ENCODE measurements at regions not wholly inside any gene's neighbourhood (a gene's known extent, or its start where the extent isn't known, plus 50 kb on each side); places are given as distances from the start of the nearest gene placed in this dataset.
A peak's percentile ranks its signal among the peaks of the same experiment; 100 is the strongest.
"Not testable (repeated sequence)": the region's sequence is repeated elsewhere in the genome, so short reads cannot be mapped to it uniquely, and the experiment has no call there.

- no peak for DNase-seq
These were observed 192.5 kb downstream of the TECRL start for GRCh38 chr4:64216741-64217140.

DNA sequence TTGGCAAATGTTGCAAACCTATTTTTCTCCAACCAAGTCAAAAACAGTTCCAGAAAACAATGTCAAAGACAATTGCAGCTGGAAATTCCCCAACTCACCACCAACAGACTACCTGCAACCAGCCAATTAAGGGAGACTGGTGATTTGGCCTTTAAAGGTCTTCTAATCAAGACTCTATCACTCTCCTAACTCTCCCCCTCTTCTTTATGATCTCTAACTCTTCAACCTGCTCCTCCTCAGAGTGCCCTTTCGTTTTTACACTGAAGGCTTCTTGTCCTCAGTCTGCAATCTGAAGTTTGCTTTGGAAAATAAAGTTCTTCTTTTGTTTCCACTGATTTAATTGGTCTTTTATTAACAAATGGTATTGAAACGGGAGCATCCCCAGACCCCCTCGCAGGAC, 203.9 kb downstream of the TECRL start:
- no peak for DNase-seq

DNA sequence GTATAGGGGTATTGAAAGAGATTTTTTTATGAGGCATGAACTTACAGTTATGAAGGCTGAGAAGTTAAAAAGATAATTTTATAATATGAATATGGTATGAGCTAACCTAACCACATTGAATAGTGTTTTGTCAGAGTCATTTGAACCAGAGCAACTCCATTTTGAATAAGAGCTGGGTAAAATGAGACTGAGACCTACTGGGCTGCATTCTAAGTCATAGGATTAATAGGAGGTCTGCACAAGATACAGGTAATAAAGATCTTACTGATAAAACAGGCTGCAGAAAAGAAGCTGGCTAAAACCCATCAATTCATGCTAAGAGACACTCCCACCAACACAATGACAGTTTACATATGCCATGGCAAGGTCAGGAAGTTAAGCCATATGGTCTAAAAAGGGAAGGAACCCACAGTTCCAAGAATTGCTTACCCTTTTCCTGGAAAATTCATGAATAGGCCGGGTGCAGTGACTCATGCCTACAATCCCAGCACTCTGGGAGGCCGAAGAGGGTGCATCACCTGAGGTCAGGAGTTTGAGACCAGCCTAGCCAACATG, 209.2 kb downstream of the TECRL start:
- no peak for DNase-seq

DNA sequence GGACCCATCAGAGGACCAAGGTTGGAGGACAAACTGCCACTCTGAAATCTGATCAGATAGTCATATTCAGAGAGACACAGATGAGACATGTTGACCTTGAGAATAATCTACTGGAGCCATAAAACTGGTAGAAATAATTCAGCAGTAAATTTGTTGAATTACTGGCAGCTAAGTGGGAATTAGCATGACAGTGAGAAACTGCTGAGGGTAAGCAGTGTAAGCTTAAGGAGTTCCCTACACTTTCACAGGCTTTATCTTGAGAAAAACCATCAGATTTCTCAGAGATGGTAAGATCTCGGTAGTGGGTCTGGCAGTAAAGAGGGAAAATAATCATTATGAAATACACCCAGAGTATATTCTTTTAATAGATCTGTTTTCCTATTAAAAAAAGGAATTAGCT, 213.7 kb downstream of the TECRL start:
- no peak for DNase-seq

GRCh38 chr4:64192731-64193412, 216.4 kb downstream of the TECRL start:
- no peak for DNase-seq

DNA sequence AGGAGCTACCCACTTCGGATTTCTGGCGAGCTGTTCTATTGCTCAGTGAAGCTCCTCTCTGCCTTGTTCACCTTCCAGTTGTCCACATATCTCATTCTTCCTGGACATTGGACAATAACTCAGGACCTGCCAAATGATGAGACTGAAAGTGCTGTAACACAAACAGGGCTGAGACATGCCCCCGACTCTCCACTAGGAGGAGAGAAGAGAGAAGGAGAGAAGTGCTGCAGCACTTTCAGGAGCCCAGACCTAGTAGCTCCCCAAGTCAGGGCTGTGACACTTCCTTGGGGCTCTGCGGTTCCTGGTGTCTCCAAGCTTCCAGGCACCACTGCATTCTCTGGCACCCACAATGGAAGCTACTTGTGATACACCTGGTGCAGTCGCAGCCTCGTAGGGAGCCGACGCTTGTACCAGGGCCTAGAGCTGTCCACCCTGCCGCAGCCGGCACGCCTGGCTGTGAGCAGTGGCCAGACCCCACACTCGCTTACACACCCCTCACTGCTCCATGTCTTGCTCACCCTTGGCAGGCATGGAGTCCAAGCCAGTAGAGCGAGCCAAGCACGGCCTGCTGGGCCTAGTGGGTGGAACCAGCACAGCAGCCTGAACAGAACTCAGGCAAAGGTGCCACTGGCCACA, 234.9 kb downstream of the TECRL start:
- no peak for DNase-seq

DNA sequence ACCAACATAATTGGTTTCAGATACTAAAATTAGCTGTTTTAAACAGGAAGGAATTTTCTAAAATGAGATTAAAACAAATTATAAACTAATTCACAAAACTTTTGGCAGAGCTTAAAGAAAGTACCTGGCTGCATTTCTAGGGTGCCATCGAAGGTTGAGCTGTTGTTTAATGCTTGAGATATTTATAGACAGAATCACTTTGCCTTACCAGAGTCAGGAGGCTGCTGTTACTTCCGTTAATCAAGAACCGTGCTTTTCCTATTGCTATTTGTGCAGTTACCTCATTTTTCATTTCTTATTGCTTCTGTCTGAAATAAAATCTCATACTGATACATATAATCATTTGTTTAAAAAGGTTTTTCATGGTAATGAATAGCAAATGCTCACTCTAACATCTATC, 242.9 kb downstream of the TECRL start:
- DNase-seq = no peak

DNA sequence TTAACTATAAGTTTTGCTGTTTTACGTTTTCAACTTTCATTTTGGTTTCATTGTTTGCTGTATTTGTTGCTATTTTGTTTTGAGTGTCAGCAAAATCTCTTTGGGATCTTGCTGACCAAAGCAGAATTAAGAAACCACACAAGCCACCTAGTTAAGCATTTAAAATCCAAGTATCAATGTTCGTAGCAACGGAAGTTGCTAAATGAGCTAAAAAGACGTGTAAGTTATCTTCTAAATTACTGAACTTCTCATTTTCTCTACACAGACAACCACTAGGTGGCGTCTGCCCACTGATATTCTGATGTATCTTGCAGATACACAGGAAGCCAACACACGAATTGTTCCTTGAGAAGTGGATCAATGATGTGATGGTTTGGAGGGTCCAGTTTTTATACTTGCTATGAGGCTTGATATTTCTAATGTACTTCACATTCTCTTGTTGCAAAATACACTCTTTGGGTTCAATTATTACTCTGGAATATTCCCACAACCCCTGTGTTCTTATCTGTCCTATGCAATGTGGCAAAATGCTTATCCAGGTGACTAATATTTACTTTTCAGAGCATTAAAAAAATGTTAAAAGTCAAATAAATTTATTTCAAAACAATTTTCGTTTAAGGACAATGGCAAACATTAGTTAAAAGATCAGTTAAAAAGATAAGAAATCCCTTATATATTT, 250.5 kb downstream of the TECRL start:
- peak; percentile 8 for DNase-seq

GRCh38 chr4:64157397-64157796, 251.9 kb downstream of the TECRL start:
- DNase-seq = no peak

GRCh38 chr4:64156253-64156652, 253.0 kb downstream of the TECRL start:
- DNase-seq = no peak

DNA sequence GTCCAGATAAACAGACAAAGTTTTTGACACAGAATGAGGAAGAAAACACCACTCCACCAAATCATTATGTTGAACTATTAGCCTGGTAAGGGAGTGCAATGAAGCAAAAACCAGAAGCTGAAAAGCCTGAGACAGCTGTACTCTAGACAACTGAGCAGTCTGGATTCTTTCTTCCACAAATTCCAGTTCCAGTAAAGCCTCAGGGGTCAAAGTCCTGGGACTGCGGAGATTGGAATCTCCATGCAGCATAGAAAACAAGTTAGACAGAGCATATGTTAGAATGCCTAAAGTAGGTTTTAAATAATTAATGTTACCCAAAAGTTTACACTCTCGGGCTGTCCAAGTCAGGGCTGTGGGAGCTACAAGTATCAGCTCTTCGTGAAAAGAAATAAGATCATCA, 263.2 kb downstream of the TECRL start:
- DNase-seq = no peak

DNA sequence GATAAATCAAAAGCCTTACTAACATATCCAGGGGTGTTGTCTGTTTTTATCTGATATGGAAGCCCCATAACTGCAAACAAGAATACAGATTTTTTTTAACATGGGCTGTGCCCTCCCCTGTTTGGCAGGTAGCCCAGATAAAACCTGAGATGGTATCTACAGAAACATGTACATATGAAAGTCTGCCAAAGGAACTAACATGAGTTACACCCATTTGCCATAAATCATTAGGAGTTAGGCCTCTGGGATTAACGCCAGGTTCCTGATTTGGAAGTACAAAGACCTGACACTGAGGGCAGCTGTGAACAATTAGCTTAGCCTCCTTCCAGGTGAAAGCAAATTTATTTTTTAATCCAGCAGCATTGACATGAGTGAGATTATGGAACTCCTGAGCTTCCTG, 264.3 kb downstream of the TECRL start:
- DNase-seq = no peak

- no peak for DNase-seq
These were observed 278.3 kb downstream of the TECRL start for GRCh38 chr4:64130907-64131306.

DNA sequence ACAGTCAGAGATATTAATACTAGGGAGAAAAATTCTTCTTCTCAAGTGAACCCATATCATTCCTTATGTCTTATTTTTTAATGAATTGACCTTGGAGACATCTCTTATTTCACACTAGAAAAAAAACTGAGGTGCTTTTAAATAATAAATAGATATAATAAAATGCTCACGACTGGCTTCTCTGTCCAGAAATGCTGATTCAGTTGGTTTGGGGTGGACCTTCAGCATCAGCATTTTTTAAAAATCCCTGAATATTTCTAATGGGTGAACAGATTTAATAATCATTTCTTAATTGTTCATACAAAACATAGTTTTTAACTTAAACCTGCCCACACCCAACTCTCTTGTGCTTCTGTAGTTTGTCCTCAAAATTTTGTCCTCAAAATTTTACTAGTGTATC, 283.9 kb downstream of the TECRL start:
- no peak for DNase-seq

DNA sequence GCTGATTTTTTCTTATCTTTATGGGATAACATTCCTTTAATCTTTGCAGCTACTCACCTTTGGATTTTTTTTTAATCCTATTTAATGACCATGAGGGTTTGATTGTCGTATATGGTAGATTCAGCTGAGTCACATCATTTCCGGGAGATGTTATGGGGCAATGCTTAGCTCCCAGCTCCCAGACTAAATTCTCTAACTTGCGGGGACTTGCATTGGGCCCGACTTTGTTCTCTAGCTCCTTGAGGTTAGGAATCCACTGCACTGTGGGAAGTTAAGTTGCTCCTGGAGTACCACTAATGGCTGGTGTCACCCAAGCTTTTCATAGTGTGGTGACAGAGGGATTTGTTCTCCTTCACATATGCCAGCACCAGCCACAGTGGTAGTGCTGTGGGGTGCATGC, 287.4 kb downstream of the TECRL start:
- no peak for DNase-seq

DNA sequence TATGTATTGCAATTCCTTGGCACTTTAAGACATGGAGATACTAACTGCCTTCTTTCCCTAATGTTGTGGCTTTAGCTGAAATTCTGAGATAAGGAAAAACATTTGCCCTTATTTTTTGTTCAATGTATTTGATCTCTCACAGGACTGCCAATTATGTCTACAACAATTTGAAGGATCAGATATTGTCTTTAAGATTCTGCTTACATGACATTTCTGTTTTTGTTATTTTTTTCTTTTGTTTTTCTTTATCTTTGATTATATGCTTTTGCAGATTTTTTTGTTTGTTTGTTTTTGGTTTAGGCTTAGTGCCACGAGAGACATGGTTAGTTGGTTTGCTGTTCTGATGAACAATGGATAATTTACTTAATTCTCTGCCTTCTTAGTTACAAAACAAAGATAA, 303.3 kb downstream of the TECRL start:
- no peak for DNase-seq

GRCh38 chr4:64095398-64095797, 313.9 kb downstream of the TECRL start:
- DNase-seq = no peak

DNA sequence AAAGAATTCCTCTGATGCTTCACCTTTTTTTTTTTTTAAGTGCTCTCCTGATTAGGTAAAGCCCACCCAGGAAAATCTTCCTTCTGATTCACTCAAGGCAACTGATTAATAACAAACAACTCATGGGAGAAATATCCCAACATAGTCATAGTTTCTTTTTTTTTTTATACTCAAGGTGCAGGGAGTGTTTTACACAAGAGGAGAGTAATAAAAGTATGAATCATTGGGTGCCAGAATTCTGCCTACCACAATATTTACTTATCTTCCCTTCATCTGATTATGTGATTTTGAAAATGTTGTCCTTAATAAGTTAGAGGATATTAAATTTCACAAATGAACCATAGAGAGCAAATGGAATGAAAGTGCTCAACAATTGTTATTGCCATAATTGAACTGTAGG, 329.9 kb downstream of the TECRL start:
- DNase-seq = no peak

DNA sequence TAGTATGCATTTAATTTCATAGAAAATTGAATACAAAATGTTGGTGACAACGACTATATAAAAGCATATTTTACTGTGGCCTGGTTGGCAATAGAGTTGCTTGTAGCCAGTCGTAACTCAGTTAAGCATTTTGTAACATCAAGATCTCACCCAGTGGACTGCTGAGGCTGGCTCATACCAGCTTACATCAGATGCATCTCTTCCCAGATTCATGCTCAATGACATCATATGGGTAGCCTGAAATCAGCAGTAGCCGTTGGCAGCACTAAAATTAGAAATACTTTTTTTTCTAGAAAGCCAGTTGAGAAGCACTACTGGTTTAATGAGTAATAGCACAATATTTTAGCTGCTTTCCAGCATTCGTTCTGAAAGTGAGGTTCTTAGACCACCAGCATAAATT, 341.2 kb downstream of the TECRL start:
- no peak for DNase-seq

GRCh38 chr4:64062991-64063390, 346.3 kb downstream of the TECRL start:
- no peak for DNase-seq

DNA sequence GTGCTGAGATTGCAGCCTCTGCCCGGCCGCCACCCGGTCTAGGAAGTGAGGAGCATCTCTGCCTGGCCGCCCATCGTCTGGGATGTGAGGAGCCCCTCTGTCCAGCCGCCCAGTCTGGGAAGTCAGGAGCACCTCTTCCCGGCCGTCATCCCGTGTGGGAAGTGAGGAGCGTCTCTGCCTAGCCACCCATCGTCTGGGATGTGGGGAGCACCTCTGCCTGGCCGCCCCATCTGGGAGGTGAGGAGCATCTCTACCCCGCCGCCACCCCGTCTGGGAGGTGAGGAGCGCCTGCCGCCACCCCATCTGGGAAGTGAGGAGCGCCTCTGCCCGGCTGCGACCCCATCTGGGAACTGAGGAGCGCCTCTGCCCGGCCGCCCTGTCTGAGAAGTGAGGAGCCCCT, 372.2 kb downstream of the TECRL start:
- DNase-seq = not testable (repeated sequence)

DNA sequence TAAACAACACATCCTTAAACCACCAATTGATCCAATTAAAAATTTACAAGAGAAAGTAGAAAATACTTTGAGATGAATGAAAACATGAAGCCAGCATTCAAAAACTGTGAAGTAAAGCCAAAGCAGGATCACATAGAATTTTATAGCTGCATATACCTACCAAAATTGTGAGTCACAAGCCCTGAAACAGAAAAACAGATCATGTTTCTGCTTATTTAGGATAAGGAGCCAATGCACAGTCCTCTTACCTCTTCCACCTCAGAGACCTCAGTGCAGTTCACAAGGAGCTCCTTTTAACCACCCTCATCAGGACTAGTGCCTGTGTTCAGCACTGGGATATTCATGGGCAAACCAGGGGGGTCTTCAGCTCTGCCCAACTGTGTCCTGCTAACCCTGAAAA, 386.7 kb downstream of the TECRL start:
- no peak for DNase-seq

DNA sequence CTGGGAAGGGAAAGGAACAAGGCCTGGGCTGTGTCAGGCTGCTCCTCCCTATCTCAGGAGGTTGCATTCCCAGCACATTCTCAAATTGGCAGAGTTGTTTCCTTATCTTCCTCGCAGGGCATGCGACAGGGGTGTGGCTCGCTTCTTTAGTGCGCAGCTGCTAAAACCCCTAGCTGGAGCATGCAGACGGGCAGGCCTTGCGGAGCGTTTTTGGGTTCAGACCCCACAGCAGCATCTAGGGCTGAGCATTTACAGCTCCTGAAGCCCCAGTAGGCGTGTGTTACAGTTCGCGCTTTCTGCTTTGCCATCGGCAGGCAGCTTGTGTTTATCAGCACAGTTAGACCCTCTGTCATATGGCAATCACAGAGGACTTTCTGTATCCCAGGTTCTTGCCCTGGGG, 392.4 kb downstream of the TECRL start:
- DNase-seq = no peak

- DNase-seq = no peak
These were observed 394.6 kb downstream of the TECRL start for GRCh38 chr4:64014647-64015046.

All from HCEC 1CT (cell line).